GM19438 (cell line): ENCODE measurements at regions not wholly inside any gene's neighbourhood (a gene's known extent, or its start where the extent isn't known, plus 50 kb on each side); places are given as distances from the start of the nearest gene placed in this dataset.
"Not testable (repeated sequence)": the region's sequence is repeated elsewhere in the genome, so short reads cannot be mapped to it uniquely, and the experiment has no call there.

Experiments
- ATAC-seq: cut with Tn5 transposase; IDR thresholded peaks from one replicate; pipeline ENCODE4 v1.9.1; 2021; ENCODE audit warnings: low read depth; ENCODE audit not compliant: unreplicated experiment

DNA sequence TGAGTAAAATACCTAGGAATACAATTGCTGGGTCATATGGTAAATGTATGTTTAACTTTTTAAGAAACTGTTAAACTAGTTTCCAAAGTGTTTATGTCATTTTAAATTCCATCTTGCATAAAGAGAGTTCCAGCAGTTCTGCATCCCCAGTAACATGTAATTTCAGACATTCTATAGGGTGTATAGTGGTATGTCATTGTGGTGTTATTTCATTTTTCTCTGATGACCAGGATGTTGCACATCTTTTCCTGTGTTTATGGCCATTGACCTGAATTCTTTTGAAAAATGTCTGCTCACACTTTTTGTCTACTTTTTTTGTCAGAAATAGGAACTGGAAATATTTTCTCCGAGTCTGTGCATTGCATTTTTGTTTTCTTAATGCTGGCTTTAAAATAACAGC is 128.9 kb downstream of the TMEM200A start:
- no peak for ATAC-seq

DNA sequence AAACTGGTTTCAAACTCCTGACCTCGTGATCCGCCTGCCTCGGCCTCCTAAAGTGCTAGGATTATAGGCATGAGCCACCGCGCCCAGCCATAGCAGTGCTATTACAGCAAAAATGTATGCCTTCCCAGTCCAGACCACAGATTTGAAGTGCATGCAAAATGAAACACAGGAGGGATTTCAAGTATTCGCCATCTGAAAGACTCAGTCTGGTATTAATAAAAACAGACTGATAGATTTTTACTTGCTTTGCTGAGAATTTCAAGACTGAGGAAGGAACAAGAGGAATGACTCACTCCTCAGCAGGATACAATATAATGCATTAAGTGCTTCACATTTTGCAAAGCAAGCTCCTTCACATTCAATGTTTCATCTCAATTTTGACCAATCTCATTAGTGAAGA is 134.9 kb downstream of the TMEM200A start:
- no peak for ATAC-seq

GRCh38 chr6:130503146-130503545 is 137.3 kb downstream of the TMEM200A start:
- no peak for ATAC-seq

DNA sequence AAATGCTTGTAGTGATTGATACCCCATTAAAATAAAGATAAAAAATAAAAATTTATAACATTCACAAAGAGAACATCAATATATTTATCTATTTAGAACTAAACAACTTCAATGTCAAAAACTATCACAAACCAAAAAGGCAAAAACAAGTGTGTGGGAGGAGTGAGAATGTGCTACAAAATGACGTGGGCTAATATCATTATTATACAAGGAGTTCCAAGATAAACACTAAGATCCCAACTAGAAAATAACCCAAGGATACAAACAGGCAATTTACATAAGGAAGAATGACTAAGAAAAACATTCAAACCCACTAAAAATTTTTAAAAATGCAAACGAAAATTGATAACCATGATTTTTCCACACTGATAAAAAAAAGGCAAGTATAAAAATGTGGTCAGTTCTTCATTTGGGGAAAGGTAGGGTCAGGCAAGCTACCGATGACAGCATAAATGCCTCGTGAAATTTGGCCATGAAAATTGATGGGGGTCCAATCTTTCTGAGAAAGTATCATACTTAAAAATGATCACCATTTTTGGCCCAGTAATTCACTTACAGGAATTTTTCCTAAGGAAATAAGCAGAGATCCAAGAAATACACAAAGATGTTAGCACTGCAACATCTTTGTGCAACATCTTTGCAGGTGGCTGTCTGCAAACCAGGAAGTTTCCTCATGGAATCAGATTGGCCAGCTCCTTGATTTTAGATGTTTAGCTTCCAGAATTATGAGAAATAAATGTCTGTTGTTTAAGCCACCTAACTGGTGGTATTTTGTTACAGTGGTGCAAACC is 140.2 kb downstream of the TMEM200A start:
- no peak for ATAC-seq

DNA sequence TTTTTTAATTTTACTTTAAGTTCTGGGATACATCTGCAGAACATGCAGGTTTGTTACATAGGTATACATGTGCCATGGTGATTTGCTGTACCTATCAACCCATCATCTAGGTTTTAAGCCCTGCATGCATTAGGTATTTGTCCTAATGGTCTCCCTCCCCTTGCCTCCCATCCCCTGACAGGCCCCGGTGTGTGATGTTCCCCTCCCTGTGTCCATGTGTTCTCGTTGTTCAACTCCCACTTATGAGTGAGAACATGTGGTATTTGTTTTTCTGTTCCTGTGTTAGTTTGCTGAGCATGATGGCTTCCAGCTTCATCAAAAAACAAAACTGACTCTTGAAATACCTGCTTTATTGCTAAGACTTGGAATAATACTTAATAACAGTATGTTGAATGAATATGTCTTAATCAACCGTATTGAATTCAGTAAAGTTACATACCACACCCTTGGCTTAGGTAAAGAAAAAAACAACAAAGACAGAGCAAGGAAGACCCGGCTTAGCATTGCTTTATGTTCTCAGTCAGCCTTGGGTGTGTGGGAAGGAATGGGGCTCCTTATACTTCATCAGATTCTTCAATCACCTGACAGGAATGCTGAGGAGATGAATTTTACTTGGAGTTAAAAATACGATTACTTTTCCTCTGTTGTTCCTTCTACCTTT is 141.3 kb downstream of the TMEM200A start:
- ATAC-seq, result not testable (repeated sequence)

- no peak for ATAC-seq
Observed at GRCh38 chr6:130507666-130508028, 141.8 kb downstream of the TMEM200A start.

DNA sequence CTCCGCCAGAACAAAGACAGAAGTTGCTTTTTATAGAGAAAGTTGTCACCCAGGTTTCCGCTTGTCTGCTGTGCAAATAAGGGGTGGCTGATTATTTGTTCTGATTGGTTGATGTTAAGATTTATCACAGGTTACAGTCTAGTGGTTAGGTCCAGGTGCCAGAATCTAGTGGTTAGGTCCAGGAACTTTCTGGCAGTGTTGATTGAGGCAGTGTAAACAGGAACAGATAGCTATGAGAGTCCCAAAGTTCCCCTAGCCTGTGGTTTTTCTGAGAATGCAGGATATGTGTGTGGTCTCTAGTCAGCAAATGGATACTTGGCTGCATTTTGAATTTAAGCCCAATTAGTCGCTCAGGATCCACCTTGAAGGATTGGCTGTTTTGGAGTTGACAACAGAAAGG is 148.0 kb downstream of the TMEM200A start:
- no peak for ATAC-seq

DNA sequence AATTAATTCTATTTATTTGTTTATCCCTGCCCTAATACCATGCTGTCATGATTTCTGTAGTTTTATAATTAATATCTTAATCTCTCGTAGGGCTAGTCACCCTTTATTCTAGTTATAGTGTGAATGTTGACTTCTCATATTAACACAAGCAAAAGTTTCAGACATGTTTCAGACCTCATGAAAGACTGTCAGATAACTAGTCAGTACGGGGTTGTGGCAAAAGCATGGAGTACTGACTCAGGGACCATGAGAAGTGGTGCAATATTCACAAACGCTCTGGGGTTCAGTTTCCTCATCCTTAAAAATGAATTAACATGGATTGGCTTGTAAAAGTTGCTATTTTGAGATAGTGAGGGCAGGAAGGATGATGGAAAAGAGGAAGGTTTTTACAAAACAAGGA is 148.9 kb downstream of the TMEM200A start:
- no peak for ATAC-seq

GRCh38 chr6:130515306-130515705 is 149.5 kb downstream of the TMEM200A start:
- no peak for ATAC-seq

DNA sequence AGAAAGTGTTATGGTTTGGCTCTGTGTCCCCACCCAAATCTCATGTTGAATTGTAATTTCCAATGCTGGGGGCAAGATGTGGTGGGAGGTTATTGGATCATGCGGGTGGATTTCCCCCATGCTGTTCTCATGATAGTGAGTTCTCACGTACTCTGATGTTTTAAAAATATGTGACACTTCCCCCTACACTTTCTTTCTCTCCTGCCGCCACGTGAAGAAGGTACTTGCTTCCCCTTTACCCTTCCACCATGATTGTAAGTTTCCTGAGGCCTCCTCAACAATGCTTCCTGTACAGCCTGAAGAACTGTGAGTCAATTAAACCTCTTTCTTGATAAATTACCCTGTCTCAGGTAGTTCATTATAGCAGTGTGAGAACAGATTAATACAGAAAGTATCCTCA is 150.8 kb downstream of the TMEM200A start:
- ATAC-seq, result no peak

GRCh38 chr6:130517444-130517931 is 151.7 kb downstream of the TMEM200A start:
- ATAC-seq, result peak; percentile 75

- no peak for ATAC-seq
Observed at GRCh38 chr6:130518588-130518987, 152.8 kb downstream of the TMEM200A start.

- ATAC-seq, result no peak
Observed at GRCh38 chr6:130520221-130520620, 154.4 kb downstream of the TMEM200A start.

GRCh38 chr6:130520801-130521200 is 155.0 kb downstream of the TMEM200A start:
- no peak for ATAC-seq

GRCh38 chr6:130524552-130524951 is 158.7 kb downstream of the TMEM200A start:
- ATAC-seq, result no peak

GRCh38 chr6:130525408-130525807 is 159.6 kb downstream of the TMEM200A start:
- no peak for ATAC-seq

DNA sequence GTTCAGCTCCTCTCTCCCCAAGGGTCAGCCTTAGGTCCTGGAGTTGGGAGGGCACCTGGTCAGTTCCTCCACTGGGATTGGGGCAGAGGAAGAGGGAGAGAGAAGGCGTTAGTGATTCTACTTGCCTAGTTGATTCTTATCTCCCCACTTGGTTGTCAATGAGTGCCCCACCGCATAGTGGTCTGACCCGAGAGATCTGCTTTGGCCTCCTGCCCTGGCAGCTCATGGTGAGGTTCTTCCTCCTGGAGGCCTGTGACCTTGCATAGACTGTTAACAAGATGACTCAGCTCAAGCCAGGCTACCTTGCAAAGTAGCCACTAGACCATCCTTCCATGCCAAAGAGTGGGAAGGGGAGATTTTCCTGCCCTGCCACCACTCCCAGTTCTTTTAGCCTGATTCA is 160.6 kb downstream of the TMEM200A start:
- no peak for ATAC-seq

DNA sequence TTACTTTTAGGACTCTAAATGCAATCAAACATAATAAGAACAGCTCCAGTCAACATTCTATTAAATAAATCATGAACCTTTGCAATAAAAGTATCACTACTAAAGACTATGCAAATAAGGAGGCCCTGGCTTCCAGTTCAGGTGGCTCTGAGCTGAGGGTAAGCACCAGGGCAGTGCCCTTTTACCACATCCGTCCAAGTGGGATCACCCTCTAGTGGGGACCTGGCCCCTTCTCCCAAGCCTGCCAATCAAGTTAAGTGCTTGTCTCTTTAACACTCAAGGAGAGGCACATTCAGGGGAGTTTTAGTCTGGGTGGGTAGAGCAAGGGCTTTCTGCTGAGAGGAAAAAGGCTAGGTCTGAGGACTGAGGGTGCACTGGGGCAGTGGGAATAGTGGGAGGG is 161.4 kb downstream of the TMEM200A start:
- no peak for ATAC-seq

DNA sequence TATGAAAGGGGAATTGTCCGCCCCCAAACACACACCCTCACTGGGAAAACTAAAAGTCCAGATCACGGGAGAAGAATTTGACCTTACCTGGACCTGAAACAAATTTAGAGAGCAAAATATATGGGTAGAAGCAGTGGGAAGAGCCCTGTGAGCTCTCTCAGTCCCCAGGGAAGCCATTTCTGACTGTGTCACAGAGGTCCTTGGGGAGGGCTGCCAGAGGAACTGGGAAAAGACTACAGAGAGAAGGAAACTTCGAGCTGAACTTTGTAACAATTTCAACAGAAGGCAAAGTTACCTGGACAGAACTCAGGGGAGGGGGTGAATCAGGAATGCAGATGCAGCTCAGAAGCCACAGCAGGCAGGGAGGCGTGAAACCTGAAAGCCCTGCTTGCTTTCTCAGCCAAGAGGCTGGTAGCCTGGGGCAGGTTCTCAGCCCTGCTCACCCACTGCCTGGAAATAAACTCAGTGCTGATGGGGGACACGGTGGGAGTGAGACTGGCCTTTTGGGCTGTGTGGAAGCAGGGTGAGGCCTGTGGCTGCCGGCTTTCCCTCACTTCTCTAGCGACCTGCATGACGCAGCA is 163.8 kb downstream of the TMEM200A start:
- no peak for ATAC-seq

DNA sequence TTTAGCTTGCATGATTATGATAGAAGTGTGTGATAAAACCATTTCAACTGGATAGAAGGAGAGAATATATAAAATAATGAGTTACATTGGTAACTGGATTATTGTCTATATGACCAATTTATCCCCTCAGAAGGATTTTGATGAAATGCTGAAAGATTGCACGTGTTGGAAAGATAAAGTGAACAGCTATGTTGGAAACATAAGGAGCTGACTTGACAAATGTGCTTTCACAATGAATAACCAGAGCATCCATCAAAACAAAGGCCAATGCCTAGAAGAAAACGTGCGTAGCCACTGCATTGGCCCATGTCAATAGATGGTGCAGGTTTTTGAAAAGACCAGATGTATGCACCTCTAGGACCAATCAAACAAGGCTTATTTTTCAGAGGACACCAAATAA is 168.8 kb downstream of the TMEM200A start:
- no peak for ATAC-seq

DNA sequence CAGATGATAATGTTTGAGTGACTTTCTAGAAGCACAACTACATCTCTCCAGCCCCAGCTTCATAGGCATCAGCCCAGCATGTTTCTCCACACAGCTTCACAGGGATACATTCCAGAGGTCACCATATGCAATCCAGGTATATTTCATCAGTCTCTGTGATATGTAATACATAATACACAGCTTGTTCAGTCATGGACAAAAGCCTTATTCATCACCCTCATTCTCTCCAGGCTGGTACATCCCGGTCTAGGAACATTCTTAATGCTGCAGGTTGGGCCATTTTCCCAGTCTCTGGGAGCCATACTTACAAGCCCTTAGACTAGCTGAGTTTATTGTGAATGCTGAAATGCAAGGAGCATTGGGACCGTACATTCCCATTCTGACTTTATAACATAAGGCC is 169.4 kb downstream of the TMEM200A start:
- ATAC-seq, result no peak

DNA sequence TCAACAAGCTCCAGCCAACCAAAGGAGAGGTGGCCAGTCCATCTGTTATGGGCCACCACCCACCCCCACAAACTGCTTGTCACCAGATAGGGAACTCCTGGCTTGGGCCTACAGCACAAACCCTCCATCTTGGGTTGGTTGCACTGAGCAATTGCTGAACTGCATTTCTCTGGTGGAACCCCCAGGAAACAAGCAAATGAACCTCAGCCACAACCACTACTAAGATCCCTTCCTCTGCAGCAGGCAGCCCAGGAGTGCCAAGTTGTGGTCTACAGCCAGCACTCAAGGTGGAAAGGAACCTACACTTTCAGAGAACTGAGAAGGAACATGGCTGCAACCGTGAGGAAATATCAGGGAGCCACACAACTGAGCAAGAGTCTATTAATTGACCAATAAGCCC is 171.6 kb downstream of the TMEM200A start:
- no peak for ATAC-seq
